GM18861 (cell line): ENCODE measurements at regions not wholly inside any gene's neighbourhood (a gene's known extent, or its start where the extent isn't known, plus 50 kb on each side); places are given as distances from the start of the nearest gene placed in this dataset.

Experiments
- ATAC-seq: cut with Tn5 transposase; IDR thresholded peaks from one replicate; pipeline ENCODE4 v1.9.1; 2021; ENCODE audit not compliant: unreplicated experiment

DNA sequence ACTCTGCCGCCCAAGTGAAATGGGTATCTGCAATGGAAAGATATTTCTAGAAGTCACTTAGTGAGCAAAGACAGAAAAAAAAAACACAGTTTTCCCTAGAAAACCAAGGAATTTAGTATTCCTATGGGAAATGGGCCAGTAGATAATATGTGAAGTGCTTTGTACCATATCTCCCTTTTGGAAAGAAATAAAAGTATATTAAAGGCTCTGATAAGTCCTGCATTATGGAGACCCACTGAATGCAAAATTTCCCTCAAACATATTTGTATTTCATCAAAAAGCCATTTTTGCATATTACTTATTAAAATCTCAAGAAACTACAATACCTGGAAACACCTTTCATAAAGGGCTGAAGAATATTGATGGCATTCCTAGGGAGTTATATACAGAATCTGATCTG is 51.6 kb upstream of the DYNLRB2 start:
- ATAC-seq = no peak

DNA sequence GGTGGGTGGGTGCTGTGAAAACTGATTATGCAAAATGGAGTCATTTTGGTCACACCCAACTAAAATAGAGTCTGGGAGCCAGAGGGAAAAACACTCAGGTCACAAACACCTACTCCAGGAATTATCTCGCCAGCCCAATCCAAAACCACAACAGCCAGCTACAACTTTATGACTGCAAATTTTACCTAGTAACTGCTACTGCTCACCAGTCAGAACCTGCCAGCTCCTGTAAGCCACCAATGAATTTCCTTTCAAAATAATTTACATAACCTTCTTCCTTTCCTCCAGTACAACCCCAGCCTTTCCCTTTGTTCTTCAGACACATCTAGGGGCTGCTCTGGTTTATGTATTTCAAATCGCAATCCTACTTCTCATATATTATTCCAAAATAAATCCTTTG is 52.6 kb upstream of the DYNLRB2 start:
- ATAC-seq = no peak

DNA sequence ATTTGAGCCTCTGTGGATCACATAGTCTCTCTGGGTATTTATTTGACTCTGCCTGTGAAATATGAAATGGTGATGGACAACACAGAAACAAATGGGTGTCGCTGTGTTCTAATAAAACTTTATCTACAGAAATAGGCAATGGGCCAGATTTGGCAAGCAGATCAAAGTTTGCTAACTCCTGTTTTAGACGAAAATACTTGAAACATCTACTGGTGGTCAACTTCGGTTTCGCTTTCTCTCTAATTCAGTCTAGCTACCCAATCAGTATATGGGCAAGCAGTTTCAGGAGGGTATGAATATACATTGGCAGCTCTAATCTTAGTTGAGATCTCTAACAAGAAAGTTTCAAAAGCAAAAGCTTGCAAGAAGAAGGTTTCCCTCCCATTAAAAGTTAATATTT is 60.1 kb upstream of the DYNLRB2 start:
- peak; percentile 96 for ATAC-seq

DNA sequence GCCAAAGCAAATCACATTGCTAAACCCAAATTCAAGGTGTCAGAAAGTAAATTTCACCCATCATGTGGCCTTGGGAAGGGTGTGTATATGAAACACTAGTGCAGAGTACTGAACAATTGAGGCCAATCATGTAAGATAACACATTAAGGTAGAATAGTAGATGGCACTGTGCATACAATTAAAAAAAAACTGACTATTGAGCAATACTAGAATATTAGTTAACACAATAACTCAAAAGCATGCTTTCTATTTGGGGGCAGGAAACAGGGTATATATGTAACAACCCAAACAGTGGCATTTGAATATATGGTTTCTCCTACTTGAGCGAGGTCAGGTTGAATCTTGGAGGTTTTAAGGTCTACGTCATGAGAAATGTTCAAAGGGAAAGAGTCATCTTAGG is 63.0 kb upstream of the DYNLRB2 start:
- no peak for ATAC-seq

DNA sequence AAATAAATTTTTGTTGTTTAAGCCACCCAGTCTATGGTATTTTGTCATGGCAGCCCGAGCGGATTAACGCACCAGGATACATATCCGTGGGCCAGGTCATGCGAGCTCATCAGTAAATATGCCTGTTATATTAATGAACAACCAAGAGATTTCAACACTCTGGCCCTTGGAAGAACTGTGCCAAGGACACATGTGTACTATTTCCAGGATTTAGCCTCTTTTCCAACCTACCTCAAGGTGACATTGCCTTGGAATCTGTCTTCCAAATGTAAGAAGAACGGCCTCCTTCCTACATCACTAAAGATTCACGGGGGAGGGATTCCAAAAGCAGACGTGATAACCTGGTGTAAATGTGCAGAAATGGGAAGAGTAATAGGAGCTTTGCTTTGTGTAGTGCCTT is 72.8 kb upstream of the DYNLRB2 start:
- ATAC-seq = no peak

DNA sequence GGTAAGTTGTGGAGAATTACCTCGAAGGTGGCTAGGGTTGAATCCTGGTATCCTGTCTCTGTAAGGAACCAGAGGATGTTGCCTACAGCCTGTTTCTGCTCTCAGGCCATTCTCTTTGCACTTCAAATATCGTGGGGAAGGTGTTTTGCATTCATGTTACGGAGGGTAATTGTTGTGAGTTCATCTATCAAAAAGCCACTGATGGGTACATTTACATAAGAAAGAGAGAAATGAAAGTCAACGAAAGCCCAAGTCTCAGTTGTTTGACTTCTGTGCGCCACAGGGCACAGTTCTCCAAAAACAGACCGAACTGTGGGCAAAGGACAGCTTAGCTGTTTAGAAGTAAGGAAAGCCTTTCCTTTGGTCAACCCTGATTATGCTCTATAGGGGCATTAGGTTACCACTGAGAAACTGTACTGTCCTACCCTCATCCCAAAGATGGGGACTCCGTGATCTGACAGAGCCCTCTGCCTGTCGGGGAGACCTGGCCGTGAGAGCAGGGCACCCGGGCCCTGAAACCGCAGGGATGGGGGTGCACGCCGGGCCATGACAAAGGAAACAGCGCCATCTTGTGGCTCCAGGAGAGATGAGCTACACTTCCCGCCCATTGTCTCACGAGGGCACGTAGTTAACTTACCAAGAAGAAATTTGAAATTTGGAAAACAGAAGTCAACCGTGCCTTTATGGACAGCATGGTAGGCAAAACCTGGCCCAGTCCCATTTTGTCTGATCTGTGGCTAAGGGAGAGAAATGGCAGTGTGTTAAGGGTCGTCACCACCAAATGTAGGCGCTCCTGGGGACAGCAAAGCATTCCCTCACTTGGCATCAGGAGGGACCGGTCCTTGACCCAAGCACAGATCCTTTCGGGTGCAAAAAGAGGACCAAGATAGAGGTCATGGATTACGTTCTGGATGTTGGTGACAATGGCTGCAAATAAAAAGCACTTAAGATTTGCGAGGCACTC is 74.5 kb upstream of the DYNLRB2 start:
- no peak for ATAC-seq

DNA sequence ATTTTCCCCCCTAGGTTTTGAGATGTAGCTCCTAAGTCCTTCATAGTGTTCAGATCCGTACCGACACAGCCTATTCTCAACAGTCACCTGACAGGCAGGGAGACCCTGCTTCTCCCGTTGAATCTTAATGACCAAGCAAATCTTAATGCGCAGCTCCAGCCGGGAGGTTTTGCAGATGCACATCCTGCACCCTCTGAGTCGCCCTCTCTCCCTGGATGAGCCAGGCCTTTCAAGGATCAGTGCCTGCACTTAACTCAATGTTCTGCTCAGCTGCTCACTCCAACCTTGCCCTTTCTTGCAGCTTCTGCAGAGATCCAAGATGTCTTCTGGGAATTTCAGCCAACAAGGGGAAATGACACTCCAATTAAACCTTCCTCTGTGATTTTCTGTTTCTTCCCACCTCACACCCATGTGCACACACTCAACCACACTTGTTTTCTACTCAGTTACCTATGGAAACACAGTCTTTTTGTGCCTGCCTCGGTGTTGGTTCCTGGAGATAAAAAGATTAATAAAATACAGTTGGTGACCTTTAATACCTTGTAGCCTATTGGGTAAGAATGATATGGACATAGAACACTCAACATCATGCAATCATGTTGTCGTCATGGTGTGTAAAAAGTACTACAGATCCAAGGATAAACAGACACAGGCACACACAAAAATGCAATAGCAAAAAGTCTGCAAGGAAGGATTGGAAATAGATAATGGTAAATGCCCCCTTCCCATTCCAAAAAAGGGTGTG is 76.9 kb upstream of the DYNLRB2 start:
- ATAC-seq = no peak

DNA sequence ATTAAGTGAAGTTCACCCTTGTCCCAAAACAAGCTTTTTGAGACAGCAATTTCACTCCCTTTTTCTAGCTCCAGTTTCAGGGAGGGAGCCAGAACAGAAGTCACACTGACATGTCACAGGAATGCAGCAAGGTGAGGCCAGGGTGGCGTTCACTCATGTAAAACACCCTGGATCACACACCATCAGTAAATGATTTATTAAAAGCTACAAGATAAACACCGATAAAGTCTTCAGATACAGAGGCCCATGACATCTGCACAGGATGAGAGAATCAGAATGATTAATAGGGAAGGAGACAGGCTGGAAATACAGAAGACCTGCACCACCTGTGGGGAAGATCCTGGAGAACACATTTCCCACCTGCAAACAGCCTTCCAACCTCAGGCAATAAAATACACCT is 77.5 kb upstream of the DYNLRB2 start:
- ATAC-seq = no peak

DNA sequence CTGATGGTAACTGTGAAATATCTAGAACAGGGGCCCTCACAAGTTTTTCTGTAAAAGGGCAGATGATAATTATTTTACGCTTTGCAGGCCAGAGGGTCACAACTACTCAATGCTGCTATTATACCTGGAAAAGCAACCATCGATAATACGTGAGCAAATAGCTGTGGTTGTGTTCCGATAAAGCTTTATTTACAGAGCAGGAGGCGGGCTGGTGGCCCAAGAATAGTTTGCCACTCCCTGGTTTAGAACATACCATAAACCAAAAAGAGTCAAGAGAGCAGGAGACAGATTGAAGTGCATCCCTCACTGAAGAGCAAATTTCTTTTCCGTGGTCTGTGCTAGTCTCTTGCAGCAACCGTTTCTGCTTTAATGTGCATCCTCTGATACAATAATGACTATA is 77.9 kb upstream of the DYNLRB2 start:
- ATAC-seq = no peak

DNA sequence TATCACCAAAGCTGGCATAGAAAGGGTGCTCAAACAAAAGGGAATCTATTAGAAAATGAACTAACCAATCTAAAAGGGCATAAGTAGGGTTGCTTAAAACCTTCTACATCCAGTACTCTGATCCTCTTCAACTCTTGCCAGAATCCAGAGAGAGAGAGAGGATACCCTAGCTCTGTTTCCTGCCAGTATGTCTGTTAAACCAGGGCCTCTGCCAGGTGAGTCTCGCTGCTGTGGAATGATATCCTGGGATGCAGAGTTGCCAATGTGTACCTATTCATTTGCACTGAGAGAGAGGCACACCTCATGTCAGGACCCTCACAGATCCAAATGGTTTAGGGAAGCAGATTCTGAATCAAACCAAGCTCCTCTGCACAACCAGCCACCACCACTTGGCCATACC is 79.8 kb upstream of the DYNLRB2 start:
- no peak for ATAC-seq

DNA sequence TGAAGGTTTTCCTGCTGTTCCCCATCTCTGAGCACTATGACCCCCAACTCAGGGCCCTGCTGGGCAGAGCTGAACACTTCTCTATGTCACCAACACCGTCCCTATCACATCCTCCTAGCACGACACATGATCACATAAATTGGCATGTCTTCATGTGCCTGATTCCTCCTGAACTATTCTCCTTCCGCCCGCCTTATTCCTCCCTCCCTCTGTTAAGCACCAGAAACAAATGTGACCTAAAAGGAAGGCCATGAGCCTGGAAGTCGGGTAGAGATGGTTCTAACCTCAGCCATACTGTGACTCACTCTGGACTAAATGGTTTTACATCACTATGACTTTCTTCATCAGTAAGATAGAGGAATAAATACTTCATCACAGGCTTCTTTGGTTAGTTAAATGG is 80.8 kb upstream of the DYNLRB2 start:
- no peak for ATAC-seq

DNA sequence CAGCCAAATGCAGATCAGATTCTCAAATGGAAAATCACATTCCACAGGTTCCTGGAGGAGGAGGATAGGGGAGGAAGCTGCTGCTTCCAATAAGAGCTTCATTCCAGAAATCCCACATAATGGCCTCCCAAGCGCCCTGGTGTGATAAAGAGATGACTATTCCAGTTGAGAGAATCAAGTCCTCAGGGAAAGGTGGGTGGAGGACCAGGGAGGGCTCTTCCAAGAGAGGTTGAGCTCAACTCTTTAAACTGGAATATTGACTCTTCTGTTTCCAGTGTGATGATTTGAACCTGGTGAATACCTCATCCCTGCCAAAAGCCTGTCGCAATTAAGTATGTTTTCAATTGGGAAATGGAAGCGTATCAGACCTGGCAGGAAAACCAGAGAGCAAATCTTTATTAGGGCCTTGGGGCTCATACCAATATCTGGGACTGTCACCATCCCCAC is 81.4 kb upstream of the DYNLRB2 start:
- ATAC-seq = no peak

DNA sequence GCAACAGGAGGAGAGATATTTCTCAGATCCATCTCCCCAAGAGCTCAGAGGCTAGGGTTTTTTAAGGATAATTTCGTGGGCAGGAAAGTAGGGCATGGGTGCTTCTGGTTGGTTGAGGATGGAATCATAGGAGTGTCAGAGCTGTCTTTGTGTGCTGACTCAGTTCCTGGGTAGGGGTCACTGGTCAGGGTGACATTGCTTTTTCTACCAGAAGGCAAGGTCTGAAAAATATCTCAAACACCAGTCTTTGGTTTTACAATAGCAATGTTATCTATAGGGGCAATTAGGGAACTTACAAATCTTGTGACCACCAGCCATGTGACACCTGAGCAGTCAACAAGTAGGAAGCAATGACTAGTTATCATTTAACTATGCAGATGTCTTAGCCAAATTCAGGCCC is 82.9 kb upstream of the DYNLRB2 start:
- no peak for ATAC-seq

DNA sequence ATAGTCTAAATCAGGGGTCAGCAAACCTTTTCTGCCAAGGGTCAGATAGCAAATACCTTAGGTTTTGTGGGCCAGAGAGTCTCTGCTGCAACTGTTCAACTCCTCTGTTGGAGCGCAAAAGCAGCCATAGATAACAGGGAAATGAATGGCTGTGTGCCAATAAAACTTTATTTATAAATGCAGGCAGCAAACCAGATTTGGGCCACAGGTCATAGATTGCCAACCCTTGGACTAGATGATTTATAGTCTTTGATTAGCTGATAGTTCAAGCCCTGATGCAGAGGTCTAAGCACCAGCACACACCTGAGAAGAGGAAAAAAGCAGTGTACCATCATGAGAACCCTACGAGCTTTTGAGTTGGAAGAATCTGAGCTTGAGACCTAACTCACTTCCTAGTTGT is 86.0 kb upstream of the DYNLRB2 start:
- no peak for ATAC-seq

DNA sequence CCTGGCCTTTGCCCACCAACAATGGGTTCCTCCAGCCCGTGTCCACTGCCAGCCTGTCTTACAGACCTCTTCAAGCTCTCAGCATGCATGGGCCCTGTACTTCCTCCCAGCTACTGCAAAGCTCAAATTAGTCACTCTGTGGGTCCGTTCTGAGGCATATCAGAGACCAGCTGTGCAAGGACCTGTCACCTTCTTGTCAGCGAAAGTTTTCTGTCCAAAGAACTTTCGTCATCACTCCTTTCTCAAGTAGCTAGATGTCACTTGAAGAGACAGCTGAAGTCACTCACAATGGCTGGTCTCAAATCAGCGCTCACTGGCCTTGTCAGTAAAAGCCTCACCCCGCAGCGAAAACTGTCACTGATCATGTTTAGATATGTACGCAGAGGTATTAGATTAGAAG is 91.4 kb upstream of the DYNLRB2 start:
- ATAC-seq = no peak

DNA sequence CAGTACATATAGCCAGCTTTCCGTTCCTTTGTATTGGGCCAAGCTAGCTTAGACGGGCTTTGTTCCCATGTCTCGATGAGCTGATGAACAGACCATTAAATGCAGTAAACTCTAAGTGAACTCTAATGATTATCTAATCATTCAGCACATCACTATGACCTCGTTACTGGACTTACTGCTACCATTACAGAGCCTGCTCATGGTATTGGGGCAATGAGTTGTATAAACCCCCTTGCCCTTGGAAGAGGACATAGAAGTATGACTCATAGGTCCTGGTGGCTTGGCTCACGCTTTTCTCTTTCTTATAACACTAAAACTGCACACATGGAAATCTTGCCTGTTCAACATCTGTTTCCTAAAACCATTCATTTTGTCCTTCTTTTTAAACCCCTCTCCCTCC is 93.6 kb upstream of the DYNLRB2 start:
- no peak for ATAC-seq

DNA sequence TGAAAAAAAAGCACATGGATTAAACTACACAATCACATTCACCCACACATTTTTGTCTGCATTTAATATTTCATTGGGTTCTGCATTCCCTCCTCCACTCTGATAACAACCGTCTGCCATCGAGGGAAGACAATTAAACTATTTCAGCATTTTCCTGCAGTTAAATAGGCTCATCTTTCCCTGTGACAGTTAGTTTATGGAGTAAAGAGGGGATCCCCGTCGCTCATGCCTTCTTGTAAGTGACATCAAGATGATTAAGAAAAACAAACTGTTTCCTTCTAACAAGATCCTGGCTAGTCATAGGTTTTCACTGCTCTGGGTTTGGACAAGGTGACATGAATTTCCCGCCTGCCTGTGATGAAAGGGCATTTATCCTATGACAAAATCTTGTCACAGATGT is 98.0 kb upstream of the DYNLRB2 start:
- no peak for ATAC-seq

DNA sequence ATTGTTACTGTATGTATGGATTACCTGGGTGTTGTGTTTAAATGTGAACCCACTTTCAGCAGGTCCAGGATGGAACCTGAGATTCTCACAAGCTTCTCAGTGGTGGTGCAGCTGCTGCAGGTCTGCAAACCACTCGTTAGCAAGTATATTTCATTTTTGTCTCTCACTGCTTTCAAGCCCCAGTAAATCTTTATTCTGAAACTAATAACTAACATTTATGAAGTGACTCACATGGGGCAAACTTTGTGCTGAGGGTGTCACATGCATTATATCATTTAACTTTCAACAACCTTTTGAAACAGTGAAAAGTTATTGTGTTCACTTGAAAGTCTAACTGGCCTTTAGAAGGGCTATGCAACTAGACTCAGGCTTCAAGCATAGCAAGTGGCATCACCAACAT is 98.9 kb upstream of the DYNLRB2 start:
- ATAC-seq = no peak

DNA sequence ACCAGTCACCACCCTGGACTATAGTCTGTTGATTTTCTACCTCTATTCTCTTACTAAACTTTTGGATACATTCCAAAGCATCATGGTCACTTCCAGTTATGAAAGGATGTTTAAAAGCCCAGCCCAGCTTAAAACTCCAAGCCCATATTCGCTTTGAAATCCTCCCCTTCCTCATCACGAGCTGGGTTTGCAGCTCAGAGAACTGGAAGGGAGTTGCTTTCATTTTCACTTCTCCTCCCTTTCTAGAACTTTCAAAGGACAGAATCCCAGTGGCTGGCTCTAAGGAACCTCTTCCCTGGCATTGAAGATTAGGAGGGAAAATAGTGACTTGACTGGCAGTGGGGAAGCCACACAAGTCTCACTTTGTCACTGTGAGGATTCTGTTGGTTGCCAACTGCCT is 100.1 kb upstream of the DYNLRB2 start:
- ATAC-seq = no peak

DNA sequence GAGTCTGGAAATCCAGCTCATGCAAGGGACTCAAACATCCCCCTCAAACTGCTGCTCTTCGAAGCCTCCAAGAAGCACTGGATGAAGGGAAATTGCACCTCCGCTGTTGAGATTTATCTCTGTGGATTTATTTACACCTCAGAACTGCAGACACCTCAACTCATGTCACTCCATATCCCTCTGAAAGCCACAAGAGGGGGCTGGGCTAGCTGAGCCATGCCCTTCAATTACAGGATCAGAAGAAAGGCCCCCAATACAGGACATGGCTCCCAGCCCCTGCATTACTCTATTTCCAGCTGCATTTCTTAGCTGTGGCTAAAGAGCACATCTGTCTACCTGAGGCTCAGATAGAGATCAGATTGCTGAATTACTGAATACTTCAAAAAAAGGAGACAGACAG is 103.1 kb upstream of the DYNLRB2 start:
- no peak for ATAC-seq

DNA sequence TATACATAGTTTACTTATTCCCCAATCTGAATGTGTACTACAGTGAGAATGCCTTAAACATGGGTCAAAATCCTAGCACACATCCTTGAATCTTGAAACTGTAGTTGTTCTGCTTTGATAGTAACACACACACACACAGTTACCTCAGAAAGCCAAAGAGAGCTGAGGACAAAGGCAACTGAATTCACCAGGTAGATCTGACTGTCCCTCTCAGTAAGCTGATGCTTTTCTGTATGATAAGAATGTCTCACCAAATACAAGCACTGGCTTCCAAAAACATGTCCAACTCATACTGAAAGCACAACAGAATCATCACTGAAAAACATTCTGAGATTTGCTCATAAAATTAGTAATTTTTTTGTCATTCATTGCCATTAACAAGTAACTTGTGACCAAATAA is 104.3 kb upstream of the DYNLRB2 start:
- no peak for ATAC-seq

DNA sequence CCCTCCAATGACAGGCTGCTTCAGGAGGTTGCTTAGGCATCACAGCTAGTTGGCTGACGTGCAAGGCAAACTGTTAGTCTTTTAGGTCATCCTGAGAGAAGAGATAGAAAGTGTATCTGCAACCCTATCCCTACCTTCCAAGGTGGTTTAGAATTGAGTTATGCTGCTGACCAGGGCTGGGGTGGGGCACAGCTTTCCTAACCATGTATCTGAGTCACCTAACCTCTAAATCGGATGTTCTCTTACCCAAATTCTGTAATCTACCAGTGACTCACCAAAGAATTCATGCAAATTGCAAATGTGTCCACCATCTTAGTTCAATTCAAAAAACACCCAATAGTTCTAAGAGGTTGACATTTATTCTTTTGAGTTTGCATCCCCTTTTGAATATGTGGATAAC is 107.2 kb upstream of the DYNLRB2 start:
- ATAC-seq = no peak
